HG03575 (cell line): ENCODE measurements at regions not wholly inside any gene's neighbourhood (a gene's known extent, or its start where the extent isn't known, plus 50 kb on each side); places are given as distances from the start of the nearest gene placed in this dataset.

Source experiments
- ATAC-seq: cut with Tn5 transposase; IDR thresholded peaks from one replicate; pipeline ENCODE4 v1.9.1; 2021; ENCODE audit not compliant: unreplicated experiment, insufficient number of reproducible peaks, low FRiP score; ENCODE audit errors: extremely low read depth

DNA sequence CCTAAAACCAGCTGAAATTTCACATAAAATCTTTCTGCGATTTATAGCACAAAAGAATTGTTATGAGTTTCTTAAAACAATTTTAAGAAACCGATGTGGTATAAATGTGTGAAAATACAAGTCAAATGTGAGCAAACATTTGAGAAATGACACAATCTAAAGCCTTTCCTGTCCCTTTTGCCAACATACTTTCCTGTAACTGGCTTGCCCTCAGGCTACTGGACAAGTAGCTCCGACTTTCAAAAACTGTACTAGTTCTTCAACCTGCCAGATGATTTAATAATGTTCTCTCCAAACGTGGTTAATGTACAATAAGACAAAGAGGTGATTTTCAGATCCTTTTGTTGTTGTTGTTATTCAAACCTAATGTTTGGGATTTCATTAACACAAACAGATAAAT is 105.9 kb upstream of the ARHGEF26 start:
- no peak for ATAC-seq

GRCh38 chr3:154018100-154018696 is 103.0 kb upstream of the ARHGEF26 start:
- ATAC-seq: no peak

- ATAC-seq: no peak
Measured at GRCh38 chr3:154022606-154023005, 98.6 kb upstream of the ARHGEF26 start.

GRCh38 chr3:154023148-154023547 is 98.0 kb upstream of the ARHGEF26 start:
- ATAC-seq: no peak

GRCh38 chr3:154025007-154025406 is 96.2 kb upstream of the ARHGEF26 start:
- no peak for ATAC-seq

DNA sequence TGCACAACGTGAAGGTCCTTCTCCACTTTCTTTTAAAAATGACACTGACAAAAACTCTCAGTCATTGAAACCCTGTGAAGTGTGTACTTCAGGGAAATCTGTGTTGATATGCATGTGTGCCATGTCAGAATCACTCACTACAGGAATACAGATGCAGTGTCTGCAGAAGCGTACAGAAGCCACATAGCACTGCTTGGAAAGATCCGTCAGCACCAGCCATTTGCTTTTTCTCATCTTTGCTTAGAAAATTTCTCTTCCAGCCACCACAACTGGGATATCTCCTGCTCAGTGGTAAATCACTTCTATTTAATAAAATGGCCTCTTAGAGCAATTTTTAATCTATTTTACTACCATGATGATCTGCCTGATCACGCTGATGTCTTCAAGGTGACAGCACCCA is 91.3 kb upstream of the ARHGEF26 start:
- no peak for ATAC-seq

DNA sequence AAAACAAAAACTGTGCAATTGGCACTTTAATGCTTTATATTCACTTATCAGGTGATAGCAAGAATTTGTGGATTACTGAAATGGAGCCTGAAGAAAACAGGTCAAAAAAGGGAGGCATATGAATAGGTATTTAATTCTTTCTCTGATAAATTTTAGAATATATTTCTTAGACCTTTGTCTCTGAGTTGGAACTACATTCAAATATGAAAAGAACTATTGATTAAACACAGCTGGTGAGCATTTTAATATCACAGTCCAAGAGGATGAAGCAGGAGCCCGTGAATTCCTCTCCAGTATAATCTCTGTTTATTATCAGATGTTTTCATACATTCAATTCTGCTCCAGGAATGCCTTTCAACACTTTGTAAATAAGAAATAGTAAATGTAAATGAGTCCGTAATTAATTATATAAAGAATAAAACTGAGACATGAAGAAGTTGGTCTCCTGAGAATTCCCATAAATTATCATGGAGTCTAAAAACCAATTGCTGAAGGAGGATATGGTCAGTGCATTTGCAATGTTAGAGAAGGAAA is 86.3 kb upstream of the ARHGEF26 start:
- ATAC-seq: no peak

GRCh38 chr3:154040283-154040682 is 80.9 kb upstream of the ARHGEF26 start:
- no peak for ATAC-seq

- ATAC-seq: no peak
Measured at GRCh38 chr3:154044671-154045070, 76.5 kb upstream of the ARHGEF26 start.

DNA sequence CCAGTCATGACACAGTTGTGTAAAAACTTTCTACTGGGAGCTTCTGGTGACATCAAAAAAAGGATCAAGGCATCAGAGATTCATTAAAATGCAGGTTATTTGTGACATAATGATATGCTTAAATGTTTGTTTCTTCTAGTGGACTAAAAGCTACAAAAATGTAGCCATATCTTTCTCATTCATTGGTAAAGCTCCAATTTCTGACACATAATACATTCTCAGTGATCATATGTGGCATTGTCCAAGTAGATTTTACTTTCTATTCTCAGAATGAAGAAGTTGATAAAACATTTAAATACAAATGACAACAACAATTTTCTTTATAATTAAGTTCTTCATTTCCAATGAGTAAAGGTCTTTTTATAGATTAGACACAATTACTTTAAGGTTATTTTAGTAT is 71.0 kb upstream of the ARHGEF26 start:
- no peak for ATAC-seq

GRCh38 chr3:154050766-154051165 is 70.4 kb upstream of the ARHGEF26 start:
- ATAC-seq: no peak

GRCh38 chr3:154059833-154060232 is 61.4 kb upstream of the ARHGEF26 start:
- no peak for ATAC-seq

GRCh38 chr3:154060238-154061000 is 60.8 kb upstream of the ARHGEF26 start:
- ATAC-seq: no peak

GRCh38 chr3:154061001-154061370 is 60.2 kb upstream of the ARHGEF26 start:
- ATAC-seq: no peak

DNA sequence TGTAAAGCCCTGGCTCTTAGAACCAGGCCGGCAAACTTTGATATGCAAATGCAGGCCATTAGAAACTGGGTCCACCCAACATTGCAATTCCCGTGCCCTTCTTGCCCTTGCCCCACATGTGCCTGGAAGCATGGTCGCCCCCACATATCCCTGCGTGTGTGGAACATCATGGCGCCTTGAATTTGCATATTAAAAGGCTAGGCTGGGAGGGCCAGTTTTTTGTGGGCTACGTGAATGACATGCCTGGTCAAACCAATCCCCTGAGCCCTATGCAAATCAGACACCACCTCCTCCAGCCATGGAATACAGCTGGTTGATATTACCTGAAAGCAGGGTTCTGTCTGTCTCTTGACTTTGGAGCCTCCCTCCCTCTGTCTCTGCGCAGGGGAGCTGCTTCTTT is 58.7 kb upstream of the ARHGEF26 start:
- no peak for ATAC-seq

DNA sequence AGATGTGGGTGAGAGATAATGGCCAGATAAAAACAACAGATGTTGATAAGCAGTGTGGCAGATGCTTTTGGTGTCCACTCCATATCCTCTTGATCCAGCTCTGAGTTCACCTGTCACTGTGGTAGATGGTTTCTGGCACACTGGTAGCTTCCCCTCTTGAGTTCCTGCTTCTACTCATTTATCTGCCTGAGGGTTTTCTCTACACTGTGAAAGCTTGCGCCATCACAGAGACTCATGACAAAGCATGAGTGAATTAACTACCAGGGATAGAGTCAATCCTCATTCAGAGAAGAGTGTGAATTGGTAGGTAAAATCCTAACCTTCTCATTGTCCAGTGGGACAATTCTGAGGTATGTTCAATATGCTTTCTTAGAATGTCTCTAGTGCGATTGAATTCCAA is 50.0 kb upstream of the ARHGEF26 start:
- ATAC-seq: no peak
